Mesendoderm (in vitro differentiated cells): ENCODE measurements at regions not wholly inside any gene's neighbourhood (a gene's known extent, or its start where the extent isn't known, plus 50 kb on each side); places are given as distances from the start of the nearest gene placed in this dataset.

Experiments
- DNase-seq: peaks from one replicate; pipeline ENCODE4 v3.0.0; 2013
- H2AK5ac ChIP-seq: 2 replicates; pipeline ENCODE4 v1.6.1; 2013; ENCODE audit warnings: low read length, inconsistent platforms
- H2BK120ac ChIP-seq: 2 replicates; pipeline ENCODE4 v1.6.1; 2013; ENCODE audit warnings: low read depth, mild to moderate bottlenecking, low read length, moderate library complexity, mixed read lengths
- H2BK15ac ChIP-seq: replicated peaks from 2 replicates; pipeline ENCODE4 v1.6.1; 2013; ENCODE audit warnings: low read depth, mild to moderate bottlenecking, moderate library complexity
- H2BK5ac ChIP-seq: 2 replicates; pipeline ENCODE4 v1.6.1; 2013; ENCODE audit warnings: low read length, inconsistent platforms
- H3K18ac ChIP-seq: 2 replicates; pipeline ENCODE4 v1.6.1; 2013; ENCODE audit warnings: mild to moderate bottlenecking, low read length, mixed read lengths
- H3K23ac ChIP-seq: one replicate; pipeline ENCODE4 v1.6.1; 2013; ENCODE audit warnings: low read length
- H3K27ac ChIP-seq: 2 replicates; pipeline ENCODE4 v1.5.1; 2013; ENCODE audit warnings: low read depth, mild to moderate bottlenecking, inconsistent platforms, low read length, moderate library complexity
- H3K27me3 ChIP-seq: 2 replicates; pipeline ENCODE4 v1.6.1; 2013; ENCODE audit warnings: low read length, control low read depth, mild to moderate bottlenecking, inconsistent platforms; ENCODE audit not compliant: insufficient read depth, poor library complexity
- H3K36me3 ChIP-seq: 2 replicates; pipeline ENCODE4 v1.6.1; 2013; ENCODE audit warnings: low read length, inconsistent platforms; ENCODE audit not compliant: control insufficient read depth, insufficient read depth
- H3K4ac ChIP-seq: one replicate; pipeline ENCODE4 v1.6.1; 2013; ENCODE audit warnings: low read depth, mild to moderate bottlenecking, low read length, moderate library complexity
- H3K4me1 ChIP-seq: 2 replicates; pipeline ENCODE4 v1.6.1; 2013; ENCODE audit warnings: low read depth, low read length, inconsistent platforms; ENCODE audit not compliant: control insufficient read depth
- H3K4me2 ChIP-seq: 2 replicates; pipeline ENCODE4 v1.6.1; 2013; ENCODE audit warnings: low read length
- H3K4me3 ChIP-seq: 2 replicates; pipeline ENCODE4 v1.5.1; 2013; ENCODE audit warnings: mild to moderate bottlenecking, low read length
- H3K56ac ChIP-seq: one replicate; pipeline ENCODE4 v1.6.1; 2013; ENCODE audit warnings: low read length
- H3K79me1 ChIP-seq: 2 replicates; pipeline ENCODE4 v1.6.1; 2013; ENCODE audit warnings: low read length, inconsistent platforms
- H3K79me2 ChIP-seq: 2 replicates; pipeline ENCODE4 v1.6.1; 2013; ENCODE audit warnings: mild to moderate bottlenecking, low read length; ENCODE audit not compliant: control insufficient read depth, insufficient read depth
- H3K9ac ChIP-seq: 2 replicates; pipeline ENCODE4 v1.6.1; 2013; ENCODE audit warnings: low read length, inconsistent platforms
- H4K5ac ChIP-seq: one replicate; pipeline ENCODE4 v1.6.1; 2013; ENCODE audit warnings: low read length
- H4K8ac ChIP-seq: one replicate; pipeline ENCODE4 v1.6.1; 2013; ENCODE audit warnings: low read depth, mild to moderate bottlenecking, control low read depth, low read length, moderate library complexity
- WGBS: extraction: QIAGEN DNeasy Blood & Tissue Kit; methylation state at CpG from one replicate; pipeline ENCODE4 v1.1.7; 2013; ENCODE audit warnings: low lambda C conversion rate, missing lambda C conversion rate; ENCODE audit not compliant: insufficient coverage; ENCODE audit errors: extremely low coverage; 5-methylcytosine and 5-hydroxymethylcytosine counted together

- Histone ChIP-seq H3K79me2 (no peaks in the 10 kb centered on the region), H3K27me3 (no peaks in the 10 kb centered on the region), H3K4me1 (no peaks in the 10 kb centered on the region), H3K4ac (no peak overlapping the region), H2AK5ac (no peak overlapping the region), H3K9ac (no peak overlapping the region), H3K4me2 (no peak overlapping the region), H3K23ac (no peak overlapping the region), H2BK120ac (no peak overlapping the region), H2BK15ac (no peak overlapping the region), H4K5ac (no peak overlapping the region), H3K27ac (no peak overlapping the region), H3K56ac (no peak overlapping the region), H3K4me3 (no peak overlapping the region), H3K36me3 (no peaks in the 10 kb centered on the region), H3K18ac (no peak overlapping the region), H3K79me1 (no peaks in the 10 kb centered on the region), H4K8ac (no peak overlapping the region), H2BK5ac (no peak overlapping the region)
- WGBS = no CpG with 5 or more reads among the region's 1 CpG
- peak; percentile 19 for DNase-seq
Measured at GRCh38 chr10:20990604-20991003, 93.5 kb upstream of the NEBL start.

GRCh38 chr10:20988357-20988983 is 91.4 kb upstream of the NEBL start:
- no peak for DNase-seq
- no peak overlapping the region for H3K56ac ChIP-seq
- no peaks in the 10 kb centered on the region for H3K36me3 ChIP-seq
- H3K4me3 ChIP-seq = no peak overlapping the region
- no peak overlapping the region for H2BK15ac ChIP-seq
- H3K4me1 ChIP-seq = no peaks in the 10 kb centered on the region
- H3K4me2 ChIP-seq = no peak overlapping the region
- no peak overlapping the region for H3K9ac ChIP-seq
- WGBS = no CpG with 5 or more reads among the region's 1 CpG
- no peak overlapping the region for H2BK120ac ChIP-seq
- no peaks in the 10 kb centered on the region for H3K27me3 ChIP-seq
- no peak overlapping the region for H3K18ac ChIP-seq
- no peak overlapping the region for H2AK5ac ChIP-seq
- H3K27ac ChIP-seq = no peak overlapping the region
- H4K5ac ChIP-seq = no peak overlapping the region
- H3K79me2 ChIP-seq = no peaks in the 10 kb centered on the region
- H3K4ac ChIP-seq = no peak overlapping the region
- no peak overlapping the region for H2BK5ac ChIP-seq
- no peak overlapping the region for H4K8ac ChIP-seq
- no peaks in the 10 kb centered on the region for H3K79me1 ChIP-seq
- H3K23ac ChIP-seq = no peak overlapping the region

DNA sequence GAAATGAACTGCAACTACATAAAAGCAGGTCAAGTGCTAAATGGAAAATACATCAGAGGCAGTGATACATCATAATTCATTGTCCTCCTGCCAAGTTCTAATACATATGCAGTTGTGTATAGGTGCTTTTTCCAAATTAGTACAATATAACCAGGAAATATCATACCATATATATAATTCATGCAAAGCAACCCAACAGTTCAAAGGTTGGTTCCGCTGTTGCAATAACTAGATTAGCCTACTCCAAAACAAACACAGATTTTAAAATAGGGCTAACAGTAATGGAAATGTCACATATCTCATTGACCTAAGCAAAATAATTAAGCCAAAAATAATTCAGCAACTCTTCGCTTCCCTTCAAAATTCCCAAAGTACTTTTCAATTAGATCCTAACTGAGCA is 88.9 kb upstream of the NEBL start:
- no peak overlapping the region for H3K18ac ChIP-seq
- no peaks in the 10 kb centered on the region for H3K4me1 ChIP-seq
- no peak overlapping the region for H3K23ac ChIP-seq
- no peak overlapping the region for H3K4me3 ChIP-seq
- no peak overlapping the region for H2BK15ac ChIP-seq
- 100% methylated on average over 1 of the region's 2 CpGs for WGBS
- H3K56ac ChIP-seq = no peak overlapping the region
- H3K36me3 ChIP-seq = no peaks in the 10 kb centered on the region
- no peaks in the 10 kb centered on the region for H3K27me3 ChIP-seq
- H3K4me2 ChIP-seq = no peak overlapping the region
- H3K79me2 ChIP-seq = no peaks in the 10 kb centered on the region
- no peak overlapping the region for H3K4ac ChIP-seq
- no peak overlapping the region for H2BK5ac ChIP-seq
- H3K9ac ChIP-seq = no peak overlapping the region
- no peak overlapping the region for H4K8ac ChIP-seq
- no peaks in the 10 kb centered on the region for H3K79me1 ChIP-seq
- H2BK120ac ChIP-seq = no peak overlapping the region
- no peak for DNase-seq
- no peak overlapping the region for H3K27ac ChIP-seq
- no peak overlapping the region for H2AK5ac ChIP-seq
- no peak overlapping the region for H4K5ac ChIP-seq

DNA sequence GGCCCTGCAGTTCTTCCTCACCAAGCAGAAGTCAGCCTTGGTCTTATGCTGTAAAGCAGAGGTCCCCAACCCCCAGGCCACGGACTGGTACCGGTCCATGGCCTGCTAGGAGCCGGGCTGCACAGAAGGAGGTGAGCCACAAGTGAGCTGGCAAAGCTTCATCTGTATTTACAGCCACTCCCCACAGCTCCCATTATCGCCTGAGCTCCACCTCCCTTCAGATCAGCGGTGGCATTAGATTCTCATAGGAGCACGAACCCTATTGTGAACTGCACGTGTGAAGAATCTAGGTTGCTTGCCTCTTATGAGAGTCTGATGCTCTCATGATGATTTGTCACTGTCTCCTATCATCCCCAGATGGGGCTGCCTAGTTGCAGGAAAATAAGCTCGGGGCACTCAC is 87.6 kb upstream of the NEBL start:
- no peaks in the 10 kb centered on the region for H3K36me3 ChIP-seq
- no peaks in the 10 kb centered on the region for H3K79me1 ChIP-seq
- no peak overlapping the region for H2BK120ac ChIP-seq
- no peak overlapping the region for H3K4me2 ChIP-seq
- H2AK5ac ChIP-seq = no peak overlapping the region
- no CpG with 5 or more reads among the region's 8 CpGs for WGBS
- no peak overlapping the region for H4K8ac ChIP-seq
- no peak overlapping the region for H3K4ac ChIP-seq
- no peak overlapping the region for H3K9ac ChIP-seq
- no peaks in the 10 kb centered on the region for H3K4me1 ChIP-seq
- DNase-seq = no peak
- H3K27ac ChIP-seq = no peak overlapping the region
- H3K23ac ChIP-seq = no peak overlapping the region
- H3K18ac ChIP-seq = no peak overlapping the region
- H3K79me2 ChIP-seq = no peaks in the 10 kb centered on the region
- no peaks in the 10 kb centered on the region for H3K27me3 ChIP-seq
- no peak overlapping the region for H3K4me3 ChIP-seq
- no peak overlapping the region for H4K5ac ChIP-seq
- no peak overlapping the region for H3K56ac ChIP-seq
- no peak overlapping the region for H2BK5ac ChIP-seq
- no peak overlapping the region for H2BK15ac ChIP-seq

DNA sequence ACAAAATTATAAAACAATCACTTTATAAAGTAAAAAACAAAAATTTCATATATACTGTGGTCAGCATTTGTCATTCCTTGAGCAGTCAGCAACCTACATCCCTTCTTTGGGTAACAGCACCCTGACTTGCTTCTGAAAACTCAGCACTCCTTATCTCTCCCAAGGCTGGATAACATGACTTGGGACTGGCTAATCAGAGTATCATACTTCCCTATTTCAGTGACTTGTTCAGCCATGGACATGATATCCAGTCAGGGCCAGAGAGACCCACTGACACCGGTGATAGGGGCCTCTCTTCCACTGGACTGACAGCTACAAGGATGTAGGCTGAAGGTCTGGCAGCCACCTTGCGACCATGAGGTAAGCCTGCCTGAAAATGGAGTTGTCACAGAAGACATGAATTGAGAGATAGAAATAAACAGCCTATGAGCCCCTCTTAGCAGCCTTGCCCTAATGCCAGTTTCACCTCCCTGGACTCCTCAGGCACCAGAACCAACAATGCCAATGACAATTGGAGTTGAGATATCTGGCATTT is 84.4 kb upstream of the NEBL start:
- H3K79me1 ChIP-seq = no peaks in the 10 kb centered on the region
- no peak overlapping the region for H4K5ac ChIP-seq

DNA sequence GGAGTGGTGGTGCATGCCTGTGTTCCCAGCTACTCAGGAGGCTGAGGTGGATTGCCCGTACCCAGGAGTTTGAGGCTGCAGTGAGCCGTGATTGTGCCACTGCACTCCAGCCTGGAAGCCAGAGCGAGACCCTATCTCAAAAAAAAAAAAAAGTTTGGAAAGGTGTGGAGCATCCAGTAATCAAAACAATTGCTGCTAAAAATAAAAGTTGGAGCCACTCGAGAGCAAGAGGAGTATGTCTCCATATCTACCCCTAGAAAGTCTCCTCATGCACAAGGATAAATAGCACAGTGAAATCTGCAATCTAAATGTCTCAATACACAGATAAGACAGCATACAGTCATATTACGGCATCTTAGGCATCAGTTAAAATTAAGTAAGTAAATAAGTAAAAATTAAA is 81.5 kb upstream of the NEBL start:
- Histone ChIP-seq H2AK5ac (no peak overlapping the region), H2BK120ac (peak overlapping the region; percentile 12), H3K79me2 (no peaks in the 10 kb centered on the region), H3K79me1 (no peaks in the 10 kb centered on the region), H3K23ac (no peak overlapping the region), H4K5ac (no peak overlapping the region), H2BK5ac (no peak overlapping the region), H3K9ac (no peak overlapping the region), H3K56ac (no peak overlapping the region), H2BK15ac (no peak overlapping the region), H4K8ac (no peak overlapping the region), H3K27ac (no peak overlapping the region), H3K4me3 (no peak overlapping the region), H3K36me3 (no peaks in the 10 kb centered on the region), H3K4me1 (peaks cover 2% of the 10 kb centered on the region), H3K4ac (peak overlapping the region; percentile 12), H3K27me3 (no peaks in the 10 kb centered on the region), H3K18ac (peak overlapping the region; percentile 75), H3K4me2 (no peak overlapping the region)
- DNase-seq = no peak
- no CpG with 5 or more reads among the region's 5 CpGs for WGBS

More for the DNA sequence above, 84.4 kb upstream of the NEBL start:
- Histone ChIP-seq H3K18ac (no peak overlapping the region), H2AK5ac (no peak overlapping the region), H3K9ac (no peak overlapping the region), H2BK120ac (no peak overlapping the region), H3K36me3 (no peaks in the 10 kb centered on the region), H3K4me2 (no peak overlapping the region), H3K4me3 (no peak overlapping the region), H3K23ac (no peak overlapping the region), H2BK15ac (no peak overlapping the region), H3K4ac (no peak overlapping the region), H3K79me2 (no peaks in the 10 kb centered on the region), H3K4me1 (peaks cover 2% of the 10 kb centered on the region), H3K56ac (no peak overlapping the region), H4K8ac (no peak overlapping the region), H3K27me3 (no peaks in the 10 kb centered on the region), H2BK5ac (no peak overlapping the region), H3K27ac (no peak overlapping the region)
- no peak for DNase-seq
- no CpG with 5 or more reads among the region's 2 CpGs for WGBS
